ENCODE measurements at regions not wholly inside any gene's neighbourhood (a gene's known extent, or its start where the extent isn't known, plus 50 kb on each side); places are given as distances from the start of the nearest gene placed in this dataset.

DNA sequence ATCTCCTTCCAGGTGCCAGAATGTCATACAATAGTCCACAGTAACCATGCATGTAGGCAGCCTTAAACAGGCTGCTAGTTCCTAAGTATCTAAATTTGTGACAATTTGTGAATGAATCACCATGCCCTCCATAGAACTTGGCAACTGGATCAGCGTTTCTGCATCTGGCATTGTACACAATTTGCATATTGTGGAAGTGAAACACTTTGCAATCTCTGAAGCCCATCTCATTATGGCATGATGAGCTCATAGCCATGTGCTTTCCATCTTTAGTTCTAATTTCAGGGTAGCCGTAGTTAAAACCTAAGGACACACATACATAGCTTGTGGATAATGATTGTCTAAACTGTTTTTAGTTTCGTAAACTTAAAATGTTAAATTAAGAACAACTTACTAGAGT is 573.6 kb downstream of the PPP4R3C start:
- H3K27ac Mint-ChIP-seq: no peak overlapping the region
- no peaks in the 10 kb centered on the region for H3K9me3 Mint-ChIP-seq
- no peaks in the 10 kb centered on the region for H3K36me3 ChIP-seq (ENCODE audit: insufficient read depth)
- no peak overlapping the region for H2AFZ ChIP-seq
- no peaks in the 10 kb centered on the region for H3K9me2 ChIP-seq (ENCODE audit: insufficient read depth)
- no peak for ATAC-seq
- H3K27ac ChIP-seq (ENCODE audit: low read depth): no peak overlapping the region
- H3K4me1 ChIP-seq (ENCODE audit: insufficient read depth): peaks cover 3% of the 10 kb centered on the region; the same call in 1 of the 2 replicates
- no peaks in the 10 kb centered on the region for H3F3A ChIP-seq (replicated peaks; ENCODE audit: low read depth)
- no peak overlapping the region for H3K4me3 Mint-ChIP-seq
- TF ChIP-seq, protein P1, sequence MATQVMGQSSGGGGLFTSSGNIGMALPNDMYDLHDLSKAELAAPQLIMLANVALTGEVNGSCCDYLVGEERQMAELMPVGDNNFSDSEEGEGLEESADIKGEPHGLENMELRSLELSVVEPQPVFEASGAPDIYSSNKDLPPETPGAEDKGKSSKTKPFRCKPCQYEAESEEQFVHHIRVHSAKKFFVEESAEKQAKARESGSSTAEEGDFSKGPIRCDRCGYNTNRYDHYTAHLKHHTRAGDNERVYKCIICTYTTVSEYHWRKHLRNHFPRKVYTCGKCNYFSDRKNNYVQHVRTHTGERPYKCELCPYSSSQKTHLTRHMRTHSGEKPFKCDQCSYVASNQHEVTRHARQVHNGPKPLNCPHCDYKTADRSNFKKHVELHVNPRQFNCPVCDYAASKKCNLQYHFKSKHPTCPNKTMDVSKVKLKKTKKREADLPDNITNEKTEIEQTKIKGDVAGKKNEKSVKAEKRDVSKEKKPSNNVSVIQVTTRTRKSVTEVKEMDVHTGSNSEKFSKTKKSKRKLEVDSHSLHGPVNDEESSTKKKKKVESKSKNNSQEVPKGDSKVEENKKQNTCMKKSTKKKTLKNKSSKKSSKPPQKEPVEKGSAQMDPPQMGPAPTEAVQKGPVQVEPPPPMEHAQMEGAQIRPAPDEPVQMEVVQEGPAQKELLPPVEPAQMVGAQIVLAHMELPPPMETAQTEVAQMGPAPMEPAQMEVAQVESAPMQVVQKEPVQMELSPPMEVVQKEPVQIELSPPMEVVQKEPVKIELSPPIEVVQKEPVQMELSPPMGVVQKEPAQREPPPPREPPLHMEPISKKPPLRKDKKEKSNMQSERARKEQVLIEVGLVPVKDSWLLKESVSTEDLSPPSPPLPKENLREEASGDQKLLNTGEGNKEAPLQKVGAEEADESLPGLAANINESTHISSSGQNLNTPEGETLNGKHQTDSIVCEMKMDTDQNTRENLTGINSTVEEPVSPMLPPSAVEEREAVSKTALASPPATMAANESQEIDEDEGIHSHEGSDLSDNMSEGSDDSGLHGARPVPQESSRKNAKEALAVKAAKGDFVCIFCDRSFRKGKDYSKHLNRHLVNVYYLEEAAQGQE (IDR thresholded peaks at IDR 0.05; ENCODE audit: unreplicated experiment): no peak
- TF ChIP-seq, protein P2, sequence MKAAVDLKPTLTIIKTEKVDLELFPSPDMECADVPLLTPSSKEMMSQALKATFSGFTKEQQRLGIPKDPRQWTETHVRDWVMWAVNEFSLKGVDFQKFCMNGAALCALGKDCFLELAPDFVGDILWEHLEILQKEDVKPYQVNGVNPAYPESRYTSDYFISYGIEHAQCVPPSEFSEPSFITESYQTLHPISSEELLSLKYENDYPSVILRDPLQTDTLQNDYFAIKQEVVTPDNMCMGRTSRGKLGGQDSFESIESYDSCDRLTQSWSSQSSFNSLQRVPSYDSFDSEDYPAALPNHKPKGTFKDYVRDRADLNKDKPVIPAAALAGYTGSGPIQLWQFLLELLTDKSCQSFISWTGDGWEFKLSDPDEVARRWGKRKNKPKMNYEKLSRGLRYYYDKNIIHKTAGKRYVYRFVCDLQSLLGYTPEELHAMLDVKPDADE (IDR thresholded peaks at IDR 0.05): no peak
- no peak for TF ChIP-seq NANOG (IDR thresholded peaks at IDR 0.05; ENCODE audit: borderline replicate concordance)
- H3K79me2 ChIP-seq (replicated peaks; ENCODE audit: insufficient read depth): no peaks in the 10 kb centered on the region
- H3K4me2 ChIP-seq: no peak overlapping the region
- no peaks in the 10 kb centered on the region; the same call in 2 of the 3 replicates for H3K36me3 Mint-ChIP-seq (ENCODE audit: low read depth)
- no peaks in the 10 kb centered on the region; the same call in 2 of the 3 replicates for H3K4me1 Mint-ChIP-seq
- DNase-seq (ENCODE audit: low spot score): no peak
- no peaks in the 10 kb centered on the region for H4K20me1 ChIP-seq (replicated peaks; ENCODE audit: insufficient read depth)
- H3K27me3 ChIP-seq (ENCODE audit: insufficient read depth): no peaks in the 10 kb centered on the region
- H3K4me3 ChIP-seq: no peak overlapping the region
- H3K27me3 Mint-ChIP-seq (ENCODE audit: insufficient read depth, low read depth, poor library complexity): no peaks in the 10 kb centered on the region

DNA sequence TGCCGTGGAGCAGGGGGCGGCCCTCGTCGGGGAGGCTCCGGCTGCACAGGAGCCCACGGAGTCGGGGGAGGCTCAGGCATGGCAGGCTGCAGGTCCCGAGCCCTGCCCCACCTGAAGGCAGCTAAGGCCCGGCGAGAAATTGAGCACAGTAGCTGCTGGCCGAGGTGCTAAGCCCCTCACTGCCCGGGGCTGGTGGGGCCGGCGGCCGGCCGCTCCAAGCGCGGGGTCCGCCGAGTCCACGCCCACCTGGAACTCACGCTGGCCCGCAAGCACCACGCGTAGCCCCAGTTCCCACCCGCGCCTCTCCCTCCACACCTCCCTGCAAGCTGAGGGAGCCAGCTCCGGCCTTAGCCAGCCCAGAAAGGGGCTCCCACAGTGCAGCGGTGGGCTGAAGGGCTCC is 589.4 kb downstream of the PPP4R3C start:
- Mint-ChIP-seq H3K27ac (no peak overlapping the region), H3K27me3 (ENCODE audit: insufficient read depth, low read depth, poor library complexity) (no peaks in the 10 kb centered on the region), H3K9me3 (peaks cover 9% of the 10 kb centered on the region), H3K36me3 (ENCODE audit: low read depth) (peaks cover 5% of the 10 kb centered on the region; the same call in 2 of the 3 replicates), H3K4me3 (no peak overlapping the region), H3K4me1 (no peaks in the 10 kb centered on the region)
- Histone ChIP-seq H3K9me2 (ENCODE audit: insufficient read depth) (no peaks in the 10 kb centered on the region), H4K20me1 (replicated peaks; ENCODE audit: insufficient read depth) (no peaks in the 10 kb centered on the region), H3F3A (replicated peaks; ENCODE audit: low read depth) (no peaks in the 10 kb centered on the region), H3K4me2 (no peak overlapping the region), H3K4me3 (no peak overlapping the region), H2AFZ (no peak overlapping the region), H3K27ac (ENCODE audit: low read depth) (no peak overlapping the region), H3K36me3 (ENCODE audit: insufficient read depth) (no peaks in the 10 kb centered on the region), H3K4me1 (ENCODE audit: insufficient read depth) (no peaks in the 10 kb centered on the region), H3K79me2 (replicated peaks; ENCODE audit: insufficient read depth) (no peaks in the 10 kb centered on the region), H3K27me3 (ENCODE audit: insufficient read depth) (no peaks in the 10 kb centered on the region)
- DNase-seq (ENCODE audit: low spot score) (no peak), ATAC-seq (no peak)
- TF ChIP-seq, protein P2 (IDR thresholded peaks at IDR 0.05): no peak
- TF ChIP-seq STAT1 (IDR thresholded peaks at IDR 0.05; ENCODE audit: unreplicated experiment) (no peak), CREB1 (CRISPR knock-in tag; IDR thresholded peaks at IDR 0.05; ENCODE audit: low read depth) (no peak), ZNF114 (CRISPR knock-in tag; IDR thresholded peaks at IDR 0.05) (no peak), POLR2AphosphoS5 (IDR thresholded peaks at IDR 0.05; ENCODE audit: low read depth) (no peak)

All from GM23338 (cell line).